ENCODE measurements at regions not wholly inside any gene's neighbourhood (a gene's known extent, or its start where the extent isn't known, plus 50 kb on each side); places are given as distances from the start of the nearest gene placed in this dataset.

- no peak for TF ChIP-seq CTCF (conservative IDR thresholded peaks at IDR 0.05 in 1 of 2, IDR thresholded peaks at IDR 0.05 in 1 of 2; ENCODE audit: extremely low read depth in 1 of 2, insufficient read depth in 1 of 2, low read depth in 1 of 2, low read length in 2 of 2)
- no peak for TF ChIP-seq EZH2 (IDR thresholded peaks at IDR 0.05; ENCODE audit: borderline replicate concordance, low read length)
Measured at GRCh38 chrX:34470507-34470906, 186.6 kb downstream of the TMEM47 start.

All from mammary epithelial cell (primary cell).